Liver (tissue), 7 donors: ENCODE measurements at regions not wholly inside any gene's neighbourhood (a gene's known extent, or its start where the extent isn't known, plus 50 kb on each side); places are given as distances from the start of the nearest gene placed in this dataset.

Experiments used
- DNase-seq: peaks from one replicate; pipeline ENCODE4 v3.0.0-alpha.2; 2017; ENCODE audit warnings: low spot score
- H3K27ac ChIP-seq, 2 donors: one replicate each; pipeline ENCODE4 v1.7.0; 2013; ENCODE audit warnings: inconsistent platforms in 2 of 2, low read length in 2 of 2, control low read depth in 1 of 2, low read depth in 1 of 2, mild to moderate bottlenecking in 1 of 2
- H3K27me3 ChIP-seq, 4 donors: one replicate each; pipeline versions ENCODE4 v1.6.1 to v1.7.0; 2013; ENCODE audit warnings: low read length in 3 of 4, inconsistent platforms in 1 of 4, mild to moderate bottlenecking in 1 of 4, moderate library complexity in 1 of 4; ENCODE audit not compliant: control insufficient read depth in 4 of 4, insufficient read depth in 4 of 4
- H3K36me3 ChIP-seq, 4 donors: one replicate each; pipeline versions ENCODE4 v1.6.1 to v1.7.0; 2013; ENCODE audit warnings: low read length in 3 of 4, mild to moderate bottlenecking in 3 of 4, low read depth in 1 of 4, moderate library complexity in 1 of 4; ENCODE audit not compliant: control insufficient read depth in 4 of 4, insufficient read depth in 3 of 4
- H3K4me1 ChIP-seq, 4 donors: one replicate each; pipeline versions ENCODE4 v1.6.1 to v1.7.0; 2013; ENCODE audit warnings: low read length in 3 of 4, mild to moderate bottlenecking in 3 of 4, moderate library complexity in 1 of 4; ENCODE audit not compliant: control insufficient read depth in 4 of 4, insufficient read depth in 4 of 4
- H3K4me3 ChIP-seq, 3 donors: one replicate each; pipeline versions ENCODE4 v1.6.1 to v1.7.0; 2013; ENCODE audit warnings: low read length in 3 of 3, control low read depth in 1 of 3, low read depth in 1 of 3, mild to moderate bottlenecking in 1 of 3
- H3K9ac ChIP-seq, 2 donors: one replicate each; pipeline ENCODE4 v1.7.0; 2013; ENCODE audit warnings: low read length in 2 of 2, mild to moderate bottlenecking in 2 of 2, moderate library complexity in 2 of 2, control low read depth in 1 of 2, low read depth in 1 of 2
- H3K9me3 ChIP-seq, 4 donors: one replicate each; pipeline versions ENCODE4 v1.6.1 to v1.7.0; 2013; ENCODE audit warnings: low read length in 3 of 4; ENCODE audit not compliant: control insufficient read depth in 4 of 4
- EGR1 ChIP-seq, 2 donors: IDR thresholded peaks; 2 replicates each; pipeline ENCODE4 v1.6.1; 2016 to 2018; ENCODE audit warnings: antibody characterized with exemption in 2 of 2, low read depth in 2 of 2
- FOXA2 ChIP-seq: IDR thresholded peaks from 2 replicates; pipeline ENCODE4 v1.6.1; 2016; ENCODE audit warnings: antibody characterized with exemption
- GABPA ChIP-seq, 2 donors: IDR thresholded peaks in 1 of 2; conservative IDR thresholded peaks in 1 of 2; 2 replicates each; pipeline ENCODE4 v1.6.1; 2016; ENCODE audit warnings: antibody characterized with exemption in 2 of 2, mild to moderate bottlenecking in 1 of 2, moderate library complexity in 1 of 2
- HNF4G ChIP-seq: IDR thresholded peaks from 2 replicates; pipeline ENCODE4 v1.6.1; 2016; ENCODE audit warnings: antibody characterized with exemption
- JUND ChIP-seq, 2 donors: IDR thresholded peaks; 2 replicates each; pipeline ENCODE4 v1.6.1; 2016; ENCODE audit warnings: antibody characterized with exemption in 2 of 2
- MAX ChIP-seq: IDR thresholded peaks from 2 replicates; pipeline ENCODE4 v1.6.1; 2016; ENCODE audit warnings: antibody characterized with exemption
- NR2F2 ChIP-seq: IDR thresholded peaks from 2 replicates; pipeline ENCODE4 v1.6.1; 2016; ENCODE audit warnings: antibody characterized with exemption
- RAD21 ChIP-seq, 2 donors: IDR thresholded peaks; 2 replicates each; pipeline ENCODE4 v1.6.1; 2016; ENCODE audit warnings: antibody characterized with exemption in 2 of 2, mild to moderate bottlenecking in 2 of 2
- REST ChIP-seq: IDR thresholded peaks from 2 replicates; pipeline ENCODE4 v1.6.1; 2016; ENCODE audit warnings: antibody characterized with exemption, mild to moderate bottlenecking
- RXRA ChIP-seq, 2 donors: IDR thresholded peaks; 2 replicates each; pipeline ENCODE4 v1.6.1; 2017 to 2018; ENCODE audit warnings: antibody characterized with exemption in 2 of 2, mild to moderate bottlenecking in 1 of 2
- TAF1 ChIP-seq: conservative IDR thresholded peaks from 2 replicates; pipeline ENCODE4 v1.6.1; 2016; ENCODE audit warnings: antibody characterized with exemption, mild to moderate bottlenecking
- WGBS: extraction: QIAGEN DNeasy Blood & Tissue Kit; methylation state at CpG from one replicate; pipeline ENCODE4 v1.1.7; 2013; 5-methylcytosine and 5-hydroxymethylcytosine counted together
- TF ChIP-seq, protein P1 (sequence below): IDR thresholded peaks from 2 replicates; pipeline ENCODE4 v1.6.1; 2016; ENCODE audit warnings: antibody characterized with exemption
- TF ChIP-seq, protein P2 (sequence below): IDR thresholded peaks from 2 replicates; pipeline ENCODE4 v1.6.1; 2016; ENCODE audit warnings: antibody characterized with exemption
- donor health status: healthy.
- donor health status: healthy.
- donor health status: healthy.
- donor health status: healthy.

DNA sequence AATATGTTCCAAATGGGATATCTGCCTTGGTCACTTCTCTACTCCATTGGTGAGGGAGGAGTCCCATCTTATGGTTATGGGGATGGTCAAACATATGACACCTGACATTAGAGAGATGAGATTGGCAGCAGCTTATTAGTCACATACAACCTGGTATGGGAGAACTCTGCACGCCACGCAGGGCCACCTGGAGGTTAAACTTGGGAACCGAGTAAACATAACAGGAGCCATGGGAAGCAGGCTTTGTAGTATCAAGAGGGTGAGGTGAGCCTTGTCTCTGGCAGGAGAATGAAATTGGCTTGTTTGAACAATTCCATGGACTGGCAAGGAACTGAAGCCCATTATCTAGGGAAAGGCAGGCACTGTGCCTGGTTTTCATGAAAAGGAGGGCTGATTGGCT lies 238.7 kb upstream of the ELAC2 start (continued):
- TF ChIP-seq, protein P1, sequence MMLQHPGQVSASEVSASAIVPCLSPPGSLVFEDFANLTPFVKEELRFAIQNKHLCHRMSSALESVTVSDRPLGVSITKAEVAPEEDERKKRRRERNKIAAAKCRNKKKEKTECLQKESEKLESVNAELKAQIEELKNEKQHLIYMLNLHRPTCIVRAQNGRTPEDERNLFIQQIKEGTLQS = no peak
- TF ChIP-seq GABPA (IDR thresholded peaks at IDR 0.05 in 1 of 2, conservative IDR thresholded peaks at IDR 0.05 in 1 of 2) (no peak), HNF4G (no peak), EGR1 (IDR thresholded peaks at IDR 0.05; ENCODE audit: low read depth in 2 of 2) (no peak), RXRA (IDR thresholded peaks at IDR 0.05) (no peak)

DNA sequence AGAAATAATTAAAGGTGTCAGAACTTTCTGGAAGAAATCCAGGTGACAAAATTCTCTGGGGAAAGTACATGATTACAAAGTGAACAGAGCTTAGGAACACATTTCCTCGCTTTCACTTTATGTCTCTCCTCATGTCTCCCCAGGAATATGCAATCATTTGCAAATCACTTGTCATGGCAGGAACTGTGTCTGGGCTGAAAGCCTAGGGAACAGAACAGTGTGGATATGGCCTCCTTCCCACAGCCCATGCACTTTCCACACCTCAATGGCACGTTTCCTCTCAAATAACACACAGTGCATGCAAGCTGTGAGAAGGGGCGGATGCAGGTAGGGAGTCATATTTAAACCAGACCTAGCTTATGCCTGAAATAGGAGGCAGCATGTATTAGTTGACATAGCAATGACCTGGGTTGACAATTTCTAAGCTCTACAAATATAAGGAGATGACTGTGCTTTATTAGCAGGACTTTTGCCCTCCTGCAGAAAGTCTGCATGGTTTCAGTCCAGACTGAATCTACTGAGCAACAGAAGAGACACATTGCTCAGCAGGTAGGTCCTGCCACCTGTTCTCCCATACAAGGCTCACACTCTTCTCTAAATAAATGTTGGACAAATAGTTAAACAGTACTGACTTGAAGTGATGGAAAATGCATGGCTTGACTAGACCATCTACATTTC lies 236.0 kb upstream of the ELAC2 start:
- 73% methylated on average over 3 of the region's 3 CpGs for WGBS
- no peak for DNase-seq
- no peak overlapping the region for H3K27ac ChIP-seq
- peaks cover 0 to 3% (median 0%) of the 10 kb centered on the region in 4 donors for H3K27me3 ChIP-seq
- no peak overlapping the region for H3K9ac ChIP-seq
- H3K9me3 ChIP-seq = peaks cover 0 to 2% (median 0%) of the 10 kb centered on the region in 4 donors
- TF ChIP-seq NR2F2 = no peak
- TF ChIP-seq, protein P2, sequence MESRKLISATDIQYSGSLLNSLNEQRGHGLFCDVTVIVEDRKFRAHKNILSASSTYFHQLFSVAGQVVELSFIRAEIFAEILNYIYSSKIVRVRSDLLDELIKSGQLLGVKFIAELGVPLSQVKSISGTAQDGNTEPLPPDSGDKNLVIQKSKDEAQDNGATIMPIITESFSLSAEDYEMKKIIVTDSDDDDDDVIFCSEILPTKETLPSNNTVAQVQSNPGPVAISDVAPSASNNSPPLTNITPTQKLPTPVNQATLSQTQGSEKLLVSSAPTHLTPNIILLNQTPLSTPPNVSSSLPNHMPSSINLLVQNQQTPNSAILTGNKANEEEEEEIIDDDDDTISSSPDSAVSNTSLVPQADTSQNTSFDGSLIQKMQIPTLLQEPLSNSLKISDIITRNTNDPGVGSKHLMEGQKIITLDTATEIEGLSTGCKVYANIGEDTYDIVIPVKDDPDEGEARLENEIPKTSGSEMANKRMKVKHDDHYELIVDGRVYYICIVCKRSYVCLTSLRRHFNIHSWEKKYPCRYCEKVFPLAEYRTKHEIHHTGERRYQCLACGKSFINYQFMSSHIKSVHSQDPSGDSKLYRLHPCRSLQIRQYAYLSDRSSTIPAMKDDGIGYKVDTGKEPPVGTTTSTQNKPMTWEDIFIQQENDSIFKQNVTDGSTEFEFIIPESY = no peak
- H3K4me1 ChIP-seq = no peaks in the 10 kb centered on the region
- H3K4me3 ChIP-seq = no peak overlapping the region
- no peaks in the 10 kb centered on the region for H3K36me3 ChIP-seq

- Histone ChIP-seq H3K4me1 (no peaks in the 10 kb centered on the region), H3K9ac (no peak overlapping the region), H3K4me3 (no peak overlapping the region), H3K27me3 (peaks cover 0 to 4% (median 0%) of the 10 kb centered on the region in 4 donors), H3K36me3 (no peaks in the 10 kb centered on the region), H3K9me3 (peaks cover 0 to 2% (median 0%) of the 10 kb centered on the region in 4 donors), H3K27ac (no peak overlapping the region)
- WGBS = 80% methylated on average over 5 of the region's 5 CpGs
- no peak for DNase-seq
- TF ChIP-seq FOXA2 (no peak), JUND (IDR thresholded peaks at IDR 0.05) (no peak), NR2F2 (no peak), GABPA (IDR thresholded peaks at IDR 0.05 in 1 of 2, conservative IDR thresholded peaks at IDR 0.05 in 1 of 2) (no peak)
- TF ChIP-seq, protein P2 = no peak
Observed at GRCh38 chr17:13244513-13244912, 226.7 kb upstream of the ELAC2 start.

DNA sequence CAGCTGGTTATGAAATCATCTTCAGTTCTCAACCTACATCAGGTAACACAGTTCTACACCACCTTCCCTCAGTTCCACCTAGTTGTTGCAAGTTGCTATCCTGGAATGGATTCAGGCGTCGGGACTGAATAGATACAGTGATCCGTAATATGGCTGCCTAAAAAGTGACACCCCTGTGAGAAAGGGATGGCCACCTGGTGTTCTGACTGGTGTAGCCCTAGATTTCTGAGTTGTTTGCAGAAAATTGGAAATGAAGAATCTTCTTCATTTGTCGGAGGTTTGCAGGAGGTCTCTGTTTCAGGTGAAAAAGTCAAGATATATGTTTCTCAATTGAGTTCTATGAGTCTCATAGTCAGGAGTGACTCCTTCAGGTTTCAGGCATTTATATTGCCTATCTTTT lies 225.8 kb upstream of the ELAC2 start:
- H3K27me3 ChIP-seq = peaks cover 0 to 4% (median 0%) of the 10 kb centered on the region in 4 donors
- no peak overlapping the region for H3K27ac ChIP-seq
- H3K4me3 ChIP-seq = no peak overlapping the region
- WGBS = 85% methylated on average over 4 of the region's 4 CpGs
- no peak for DNase-seq
- no peak overlapping the region for H3K9ac ChIP-seq
- no peaks in the 10 kb centered on the region for H3K9me3 ChIP-seq
- no peaks in the 10 kb centered on the region for H3K4me1 ChIP-seq
- H3K36me3 ChIP-seq = no peaks in the 10 kb centered on the region
- TF ChIP-seq NR2F2 (no peak), GABPA (IDR thresholded peaks at IDR 0.05 in 1 of 2, conservative IDR thresholded peaks at IDR 0.05 in 1 of 2) (no peak), REST (no peak), FOXA2 (no peak), EGR1 (IDR thresholded peaks at IDR 0.05; ENCODE audit: low read depth in 2 of 2) (no peak), TAF1 (no peak), RAD21 (IDR thresholded peaks at IDR 0.05) (no peak), MAX (no peak), RXRA (IDR thresholded peaks at IDR 0.05) (no peak)
- TF ChIP-seq, protein P2 = no peak
- TF ChIP-seq, protein P1 = no peak
